ENCODE measurements at regions not wholly inside any gene's neighbourhood (a gene's known extent, or its start where the extent isn't known, plus 50 kb on each side); places are given as distances from the start of the nearest gene placed in this dataset.

DNA sequence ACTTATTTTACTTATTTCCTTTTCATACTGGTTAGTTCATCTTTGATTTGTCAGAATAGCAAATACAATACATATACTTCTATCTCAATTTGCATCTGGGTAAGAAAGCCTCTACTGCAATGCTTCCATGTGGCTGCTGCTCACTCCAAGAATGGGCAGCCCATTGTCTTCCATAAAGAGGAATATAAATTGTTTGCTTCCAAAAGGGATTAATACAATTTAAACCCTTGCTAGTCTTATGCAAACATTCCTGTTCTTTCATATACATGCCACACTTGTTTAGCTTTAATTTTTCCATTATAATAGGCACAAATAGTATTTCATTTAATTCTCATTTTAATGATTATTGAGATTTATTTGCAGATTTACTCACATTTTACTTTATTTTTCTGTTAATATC lies 555.4 kb upstream of the POM121L12 start:
- TF ChIP-seq CTCF (IDR thresholded peaks at IDR 0.05; ENCODE audit: low read depth, low read length, poor library complexity, severe bottlenecking) (no peak), EZH2phosphoT487 (IDR thresholded peaks at IDR 0.05; ENCODE audit: borderline replicate concordance, low read length) (no peak)

Measured in DOHH2 (cell line).